NB4 (cell line): ENCODE measurements at regions not wholly inside any gene's neighbourhood (a gene's known extent, or its start where the extent isn't known, plus 50 kb on each side); places are given as distances from the start of the nearest gene placed in this dataset.

Experiments
- CTCF ChIP-seq: IDR thresholded peaks from one replicate; pipeline ENCODE4 v1.5.1; 2012; ENCODE audit warnings: low read depth, low read length
- MAX ChIP-seq: IDR thresholded peaks from 2 replicates; pipeline ENCODE4 v1.6.1; 2011; ENCODE audit warnings: low read depth, low read length
- MYC ChIP-seq: IDR thresholded peaks from 2 replicates; pipeline ENCODE4 v1.6.1; 2011; ENCODE audit warnings: low read depth, low read length
- POLR2A ChIP-seq: IDR thresholded peaks from 2 replicates; pipeline ENCODE4 v1.6.1; 2011; ENCODE audit warnings: mild to moderate bottlenecking; ENCODE audit not compliant: insufficient read length; ENCODE audit errors: extremely low read depth

- no peak for TF ChIP-seq POLR2A
- no peak for TF ChIP-seq CTCF
- no peak for TF ChIP-seq MAX
- TF ChIP-seq MYC = no peak
Measured at GRCh38 chr9:129316281-129317030, 138.4 kb upstream of the IER5L start.
